B cell (primary cell): ENCODE measurements at regions not wholly inside any gene's neighbourhood (a gene's known extent, or its start where the extent isn't known, plus 50 kb on each side); places are given as distances from the start of the nearest gene placed in this dataset.

ENCODE experiments used
- CTCF ChIP-seq: fragments of 200-600 bp; IDR thresholded peaks from one replicate; pipeline ENCODE4 v1.8.0; 2022; ENCODE audit warnings: antibody characterized with exemption, mild to moderate bottlenecking
- EZH2 ChIP-seq: IDR thresholded peaks from 2 replicates; pipeline ENCODE4 v1.6.1; 2012; ENCODE audit warnings: borderline replicate concordance, low read depth, mild to moderate bottlenecking, moderate library complexity, low read length; ENCODE audit not compliant: insufficient read depth, poor library complexity, severe bottlenecking

- no peak for TF ChIP-seq CTCF
- TF ChIP-seq EZH2: no peak
These were observed 162.8 kb downstream of the CGGBP1 start for GRCh38 chr3:87895983-87896382.
